ENCODE measurements at regions not wholly inside any gene's neighbourhood (a gene's known extent, or its start where the extent isn't known, plus 50 kb on each side); places are given as distances from the start of the nearest gene placed in this dataset.

DNA sequence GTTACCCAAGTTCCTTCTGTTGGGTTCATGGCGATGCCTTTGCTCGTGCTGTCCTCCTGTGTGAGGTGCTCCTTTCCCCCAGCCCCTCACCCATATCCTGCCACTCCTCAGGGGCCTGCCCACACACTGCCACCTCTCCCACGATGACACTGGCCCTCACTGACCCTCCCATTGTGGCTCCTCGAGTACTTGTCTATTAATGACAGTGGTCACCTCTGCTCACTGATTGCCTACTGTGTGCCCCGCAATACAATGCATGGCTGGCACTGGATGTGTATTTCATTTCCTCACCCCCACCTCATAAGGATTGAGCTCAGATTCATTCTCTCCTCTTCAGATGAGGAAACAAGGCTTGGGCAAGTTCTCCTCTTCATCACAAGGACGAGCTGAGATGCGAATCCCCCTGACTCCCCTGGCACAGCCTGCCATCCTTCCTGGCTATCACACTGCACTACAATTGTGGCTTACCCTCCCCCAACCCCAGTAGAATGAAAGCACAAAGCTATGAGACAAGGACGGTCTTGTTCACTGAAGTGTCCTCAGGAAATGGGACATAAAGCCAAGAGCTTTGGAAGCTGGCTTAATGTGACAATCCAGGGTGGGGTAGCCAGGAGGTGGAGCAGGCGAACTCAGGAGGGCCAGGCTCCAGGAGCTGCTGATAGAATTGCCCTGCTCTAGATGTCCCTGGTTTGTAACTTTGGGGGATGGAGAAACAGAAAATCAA, 93.9 kb upstream of the RAB12 start:
- TF ChIP-seq, protein P1, sequence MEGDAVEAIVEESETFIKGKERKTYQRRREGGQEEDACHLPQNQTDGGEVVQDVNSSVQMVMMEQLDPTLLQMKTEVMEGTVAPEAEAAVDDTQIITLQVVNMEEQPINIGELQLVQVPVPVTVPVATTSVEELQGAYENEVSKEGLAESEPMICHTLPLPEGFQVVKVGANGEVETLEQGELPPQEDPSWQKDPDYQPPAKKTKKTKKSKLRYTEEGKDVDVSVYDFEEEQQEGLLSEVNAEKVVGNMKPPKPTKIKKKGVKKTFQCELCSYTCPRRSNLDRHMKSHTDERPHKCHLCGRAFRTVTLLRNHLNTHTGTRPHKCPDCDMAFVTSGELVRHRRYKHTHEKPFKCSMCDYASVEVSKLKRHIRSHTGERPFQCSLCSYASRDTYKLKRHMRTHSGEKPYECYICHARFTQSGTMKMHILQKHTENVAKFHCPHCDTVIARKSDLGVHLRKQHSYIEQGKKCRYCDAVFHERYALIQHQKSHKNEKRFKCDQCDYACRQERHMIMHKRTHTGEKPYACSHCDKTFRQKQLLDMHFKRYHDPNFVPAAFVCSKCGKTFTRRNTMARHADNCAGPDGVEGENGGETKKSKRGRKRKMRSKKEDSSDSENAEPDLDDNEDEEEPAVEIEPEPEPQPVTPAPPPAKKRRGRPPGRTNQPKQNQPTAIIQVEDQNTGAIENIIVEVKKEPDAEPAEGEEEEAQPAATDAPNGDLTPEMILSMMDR (conservative IDR thresholded peaks at IDR 0.05) = no peak
- Mint-ChIP-seq H3K36me3 (ENCODE audit: low read depth) (no peaks in the 10 kb centered on the region), H3K9me3 (peaks cover 4% of the 10 kb centered on the region), H3K4me3 (no peak overlapping the region), H3K27ac (ENCODE audit: unreplicated experiment) (no peak overlapping the region), H3K27me3 (ENCODE audit: low read depth) (no peaks in the 10 kb centered on the region), H3K4me1 (peaks cover 5% of the 10 kb centered on the region)
- DNase-seq (ENCODE audit: low read depth, low spot score) = no peak

DNA sequence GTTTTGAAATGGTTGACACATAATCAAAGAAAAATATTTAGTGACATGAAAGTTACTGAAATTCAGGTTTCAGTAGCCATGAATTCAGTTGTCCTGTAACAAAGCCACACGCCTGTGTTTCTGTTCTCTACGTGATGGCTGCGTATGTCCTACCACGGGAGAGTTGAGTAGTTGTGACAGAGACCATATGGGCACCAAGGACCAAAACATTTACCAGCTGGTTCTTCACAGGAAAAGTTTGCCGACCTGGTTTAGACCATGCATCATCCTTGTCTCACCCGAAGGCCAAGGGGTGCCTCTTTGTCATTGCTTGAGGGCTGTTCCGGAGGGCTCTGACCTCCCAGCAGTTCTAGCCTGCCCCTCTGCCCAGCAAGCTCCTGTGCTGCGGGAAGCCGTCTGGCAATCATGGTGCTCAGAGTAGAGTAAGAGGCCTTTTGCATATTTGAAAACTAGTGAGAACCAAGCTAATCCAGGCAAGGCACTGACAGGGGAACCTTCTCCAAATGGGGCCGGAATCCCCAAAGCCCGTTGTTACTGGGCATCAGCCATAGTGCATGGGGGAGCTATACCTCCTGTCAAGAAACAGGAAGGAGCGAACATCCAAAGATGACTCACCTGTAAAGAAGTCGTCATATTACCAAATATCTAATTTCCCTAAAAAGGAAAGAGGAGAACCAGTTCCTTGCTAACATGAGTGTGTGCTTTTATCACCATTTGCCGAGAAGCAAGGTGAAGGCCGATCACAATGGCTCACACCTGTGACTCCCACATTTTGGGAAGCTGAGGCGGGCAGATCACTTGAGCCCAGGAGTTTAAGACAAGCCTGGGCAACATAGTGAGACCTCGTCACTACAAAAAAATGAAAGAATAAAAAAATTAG, 92.6 kb upstream of the RAB12 start:
- H3K4me1 Mint-ChIP-seq = peaks cover 5% of the 10 kb centered on the region
- no peaks in the 10 kb centered on the region for H3K36me3 Mint-ChIP-seq (ENCODE audit: low read depth)
- no peak overlapping the region for H3K27ac Mint-ChIP-seq (ENCODE audit: unreplicated experiment)
- no peak overlapping the region for H3K4me3 Mint-ChIP-seq
- DNase-seq (ENCODE audit: low read depth, low spot score) = no peak
- TF ChIP-seq, protein P1 (conservative IDR thresholded peaks at IDR 0.05) = no peak
- peaks cover 2% of the 10 kb centered on the region for H3K27me3 Mint-ChIP-seq (ENCODE audit: low read depth)
- peaks cover 5% of the 10 kb centered on the region for H3K9me3 Mint-ChIP-seq

DNA sequence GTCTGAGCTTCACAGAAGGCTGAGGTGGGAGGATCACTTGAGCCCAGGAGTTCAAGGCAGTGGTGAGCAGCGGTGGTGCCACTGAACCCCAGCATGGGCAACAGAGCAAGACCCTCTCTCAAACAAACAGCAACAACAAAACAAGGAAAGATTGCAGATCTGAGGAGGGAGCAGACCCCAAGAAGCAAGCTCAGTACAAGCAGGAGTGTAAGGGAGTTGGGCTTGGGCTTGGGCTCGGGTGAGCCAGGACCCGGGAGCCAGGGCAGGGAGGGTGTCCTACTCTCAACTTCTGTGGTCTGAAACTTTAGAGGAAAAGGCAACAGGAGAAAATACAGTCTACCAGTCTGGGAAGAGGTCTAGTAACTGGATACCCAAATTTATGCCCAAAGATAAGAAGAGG, 92.0 kb upstream of the RAB12 start:
- peaks cover 5% of the 10 kb centered on the region for H3K9me3 Mint-ChIP-seq
- no peak overlapping the region for H3K27ac Mint-ChIP-seq (ENCODE audit: unreplicated experiment)
- no peaks in the 10 kb centered on the region for H3K36me3 Mint-ChIP-seq (ENCODE audit: low read depth)
- peaks cover 5% of the 10 kb centered on the region for H3K4me1 Mint-ChIP-seq
- TF ChIP-seq, protein P1 (conservative IDR thresholded peaks at IDR 0.05) = no peak
- H3K27me3 Mint-ChIP-seq (ENCODE audit: low read depth) = peaks cover 6% of the 10 kb centered on the region
- H3K4me3 Mint-ChIP-seq = no peak overlapping the region
- no peak for DNase-seq (ENCODE audit: low read depth, low spot score)

DNA sequence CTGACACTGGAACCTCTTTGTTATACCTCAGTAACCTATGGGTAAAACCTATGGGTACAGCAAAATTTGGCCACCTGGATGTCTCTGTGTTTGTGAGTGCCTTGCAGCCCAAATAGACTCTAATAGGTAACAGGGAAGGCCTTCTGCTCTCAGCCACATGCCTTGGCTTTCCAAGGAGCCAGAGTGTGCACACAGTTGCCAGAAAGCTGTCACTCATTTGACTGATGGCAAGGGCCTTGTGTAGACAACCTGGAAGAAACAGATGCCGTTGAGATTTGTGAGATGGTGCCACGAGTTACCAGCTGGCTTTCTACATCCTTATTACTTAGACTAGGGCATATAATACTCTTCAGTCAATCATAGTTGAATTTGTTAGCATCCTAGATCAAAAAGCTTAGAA, 90.1 kb upstream of the RAB12 start:
- Mint-ChIP-seq H3K9me3 (peaks cover 5% of the 10 kb centered on the region), H3K4me3 (no peak overlapping the region), H3K27me3 (ENCODE audit: low read depth) (peaks cover 12% of the 10 kb centered on the region), H3K27ac (ENCODE audit: unreplicated experiment) (no peak overlapping the region), H3K4me1 (peaks cover 5% of the 10 kb centered on the region), H3K36me3 (ENCODE audit: low read depth) (no peaks in the 10 kb centered on the region)
- TF ChIP-seq, protein P1 (conservative IDR thresholded peaks at IDR 0.05) = no peak
- DNase-seq (ENCODE audit: low read depth, low spot score) = no peak

DNA sequence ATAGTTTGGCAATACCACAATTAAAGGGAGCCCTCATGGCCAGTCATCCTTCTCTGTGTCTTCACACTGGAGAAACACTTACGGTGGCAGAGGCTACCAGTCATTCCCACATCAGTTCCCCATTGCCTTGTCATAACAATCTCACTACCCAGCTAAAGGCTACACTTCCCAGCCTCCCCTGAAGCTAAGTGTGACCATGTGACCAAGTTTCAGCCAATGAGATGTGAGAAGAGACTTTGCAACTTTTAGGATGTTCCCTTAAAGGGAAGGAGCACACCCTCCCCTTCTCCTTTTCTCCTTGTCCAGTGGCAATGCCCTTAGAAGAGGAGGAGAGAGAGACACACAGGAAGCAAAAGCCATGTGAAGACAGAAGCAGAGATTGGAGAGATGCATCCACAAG, 89.0 kb upstream of the RAB12 start:
- Mint-ChIP-seq H3K27me3 (ENCODE audit: low read depth) (peaks cover 12% of the 10 kb centered on the region), H3K4me1 (peaks cover 4% of the 10 kb centered on the region), H3K9me3 (peaks cover 5% of the 10 kb centered on the region), H3K36me3 (ENCODE audit: low read depth) (no peaks in the 10 kb centered on the region), H3K4me3 (no peak overlapping the region), H3K27ac (ENCODE audit: unreplicated experiment) (no peak overlapping the region)
- no peak for DNase-seq (ENCODE audit: low read depth, low spot score)
- TF ChIP-seq, protein P1 (conservative IDR thresholded peaks at IDR 0.05) = no peak
